HG02840 (cell line): ENCODE measurements at regions not wholly inside any gene's neighbourhood (a gene's known extent, or its start where the extent isn't known, plus 50 kb on each side); places are given as distances from the start of the nearest gene placed in this dataset.
"Not testable (repeated sequence)": the region's sequence is repeated elsewhere in the genome, so short reads cannot be mapped to it uniquely, and the experiment has no call there.

Source experiments
- ATAC-seq: cut with Tn5 transposase; IDR thresholded peaks from one replicate; pipeline ENCODE4 v1.9.1; 2021; ENCODE audit warnings: mild to moderate bottlenecking, moderate library complexity, moderate number of reproducible peaks; ENCODE audit not compliant: unreplicated experiment, low FRiP score

DNA sequence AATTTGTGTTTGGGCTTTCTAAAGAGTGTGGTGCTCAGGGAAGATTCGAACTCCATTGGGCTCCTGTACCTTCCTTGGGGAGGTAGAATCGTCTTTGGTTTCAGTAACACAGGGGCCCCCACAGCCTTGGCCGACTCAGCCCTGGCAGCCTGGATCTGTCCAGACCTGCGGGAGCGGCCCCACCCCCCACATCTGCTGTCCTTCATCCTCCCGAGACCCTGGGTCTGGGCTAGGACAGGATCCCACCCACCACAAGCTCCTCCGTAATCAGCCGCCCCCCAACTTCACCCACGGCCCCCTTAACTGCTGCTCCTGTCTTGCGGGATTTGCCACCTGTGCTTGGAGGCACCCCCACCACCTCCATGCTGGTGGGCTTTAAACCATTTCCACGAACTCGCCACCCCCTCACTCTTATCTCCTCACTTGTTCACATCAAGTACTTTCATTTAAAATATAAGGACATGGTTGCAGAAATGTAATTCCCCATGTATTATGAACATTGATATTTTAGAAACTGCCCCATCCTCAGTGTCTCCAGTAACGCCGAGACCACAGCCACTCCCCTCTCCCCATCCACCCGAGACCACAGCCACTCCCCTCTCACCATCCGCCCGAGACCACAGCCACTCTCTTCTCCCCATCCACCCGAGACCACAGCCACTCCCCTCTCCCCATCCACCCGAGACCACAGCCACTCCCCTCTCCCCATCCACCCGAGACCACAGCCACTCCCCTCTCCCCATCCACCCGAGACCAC lies 84.7 kb upstream of the SFSWAP start:
- not testable (repeated sequence) for ATAC-seq

DNA sequence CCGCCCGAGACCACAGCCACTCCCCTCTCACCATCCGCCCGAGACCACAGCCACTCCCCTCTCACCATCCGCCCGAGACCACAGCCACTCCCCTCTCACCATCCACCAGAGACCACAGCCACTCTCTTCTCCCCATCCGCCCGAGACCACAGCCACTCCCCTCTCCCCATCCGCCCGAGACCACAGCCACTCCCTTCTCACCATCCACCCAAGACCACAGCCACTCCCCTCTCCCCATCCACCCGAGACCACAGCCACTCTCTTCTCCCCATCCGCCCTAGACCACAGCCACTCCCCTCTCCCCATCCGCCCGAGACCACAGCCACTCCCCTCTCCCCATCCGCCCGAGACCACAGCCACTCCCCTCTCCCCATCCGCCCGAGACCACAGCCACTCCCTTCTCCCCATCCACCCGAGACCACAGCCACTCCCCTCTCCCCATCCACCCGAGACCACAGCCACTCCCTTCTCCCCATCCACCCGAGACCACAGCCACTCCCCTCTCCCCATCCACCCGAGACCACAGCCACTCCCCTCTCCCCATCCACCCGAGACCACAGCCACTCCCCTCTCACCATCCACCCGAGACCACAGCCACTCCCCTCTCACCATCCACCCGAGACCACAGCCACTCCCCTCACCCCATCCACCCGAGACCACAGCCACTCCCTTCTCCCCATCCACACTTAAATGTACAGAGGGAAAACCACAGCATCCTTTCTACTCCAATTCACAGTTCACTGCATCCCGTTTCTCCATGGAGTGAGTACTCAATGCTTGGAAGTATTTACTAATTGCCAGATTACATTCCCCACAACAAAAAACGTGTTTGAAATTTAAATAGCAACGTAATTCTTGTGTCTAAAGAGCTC lies 83.5 kb upstream of the SFSWAP start:
- not testable (repeated sequence) for ATAC-seq

DNA sequence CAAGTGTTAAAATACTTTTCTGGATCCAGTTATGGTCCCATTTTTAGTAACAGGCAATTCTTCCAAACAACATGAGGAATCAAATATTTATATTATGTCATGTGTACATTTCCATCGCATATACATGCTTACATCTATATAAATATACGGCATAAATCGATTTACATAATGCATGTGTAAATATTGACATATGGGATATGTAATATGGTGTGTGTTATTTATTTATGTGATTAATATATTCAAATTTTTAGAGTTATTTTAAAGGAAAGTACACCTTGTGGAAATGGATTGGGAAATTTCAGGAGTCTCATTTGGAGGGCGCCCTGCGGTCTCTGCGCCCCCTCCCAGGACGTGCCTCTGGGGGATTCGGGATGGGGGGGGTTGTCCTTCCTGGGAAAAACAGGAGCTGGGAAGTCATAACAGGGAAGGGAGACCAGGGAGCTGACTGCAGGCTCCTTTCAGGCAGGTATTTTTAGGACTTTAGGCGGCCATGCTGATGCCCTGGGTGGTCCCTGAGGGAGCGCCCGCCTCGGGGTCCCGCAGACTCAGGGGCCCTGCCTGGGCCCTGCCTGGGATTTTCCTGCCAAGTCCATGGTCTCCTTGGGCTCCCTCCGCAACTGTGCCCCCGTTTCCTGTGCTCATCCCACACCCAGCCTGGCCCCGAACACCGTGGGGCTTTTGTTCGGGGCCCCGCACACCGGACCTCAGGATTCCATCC lies 82.7 kb upstream of the SFSWAP start:
- no peak for ATAC-seq

DNA sequence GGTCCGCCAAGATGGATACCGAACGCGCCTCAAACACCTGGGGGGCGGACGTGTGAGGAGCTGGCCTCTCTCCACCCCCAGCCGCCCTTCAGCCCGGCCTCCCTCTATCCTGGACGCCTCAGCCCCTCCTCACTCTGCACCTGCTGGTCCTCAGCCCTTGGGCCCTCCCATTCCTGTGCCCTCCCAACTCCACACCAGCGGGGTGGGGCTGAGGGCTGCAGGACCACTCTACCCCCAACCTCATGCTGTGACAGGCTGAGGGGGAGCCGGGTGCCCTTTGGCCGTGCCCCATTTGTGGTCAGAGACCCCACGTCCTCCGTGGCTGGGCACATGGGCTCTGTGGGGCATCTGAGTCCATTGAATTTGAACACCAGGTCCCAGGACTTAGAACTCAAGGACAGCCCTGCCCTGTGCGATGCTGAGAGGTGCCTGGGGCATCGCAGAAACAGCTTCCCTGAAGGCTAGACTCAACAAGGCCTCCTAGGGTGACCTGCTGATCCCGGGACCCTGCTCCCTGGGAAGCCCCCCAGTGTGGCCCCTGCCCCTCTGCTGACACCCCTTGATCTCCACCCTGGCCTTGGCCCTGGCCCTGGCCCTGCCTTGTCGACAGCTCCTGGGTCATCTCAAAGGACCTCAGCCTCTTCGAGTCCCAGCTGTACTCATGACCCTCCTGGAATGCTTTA lies 82.0 kb upstream of the SFSWAP start:
- ATAC-seq, result no peak

DNA sequence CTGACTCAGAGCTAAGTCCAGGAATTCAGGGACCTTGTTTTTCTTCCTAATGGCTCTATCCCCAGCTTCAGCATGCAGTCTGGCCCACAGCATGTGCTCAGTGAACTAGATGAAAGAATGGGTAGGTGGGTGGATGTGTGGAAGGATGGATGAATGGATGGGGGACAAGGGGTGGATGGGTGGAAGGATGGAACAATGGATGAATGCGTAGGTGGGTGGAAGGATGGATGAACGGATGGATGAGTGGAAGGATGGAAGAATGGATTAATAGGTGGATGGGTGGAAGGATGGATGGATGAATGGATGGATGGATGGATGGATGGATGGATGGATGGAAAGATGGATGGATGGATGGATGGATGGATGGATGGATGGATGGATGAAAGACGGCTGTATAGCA lies 79.7 kb upstream of the SFSWAP start:
- no peak for ATAC-seq

DNA sequence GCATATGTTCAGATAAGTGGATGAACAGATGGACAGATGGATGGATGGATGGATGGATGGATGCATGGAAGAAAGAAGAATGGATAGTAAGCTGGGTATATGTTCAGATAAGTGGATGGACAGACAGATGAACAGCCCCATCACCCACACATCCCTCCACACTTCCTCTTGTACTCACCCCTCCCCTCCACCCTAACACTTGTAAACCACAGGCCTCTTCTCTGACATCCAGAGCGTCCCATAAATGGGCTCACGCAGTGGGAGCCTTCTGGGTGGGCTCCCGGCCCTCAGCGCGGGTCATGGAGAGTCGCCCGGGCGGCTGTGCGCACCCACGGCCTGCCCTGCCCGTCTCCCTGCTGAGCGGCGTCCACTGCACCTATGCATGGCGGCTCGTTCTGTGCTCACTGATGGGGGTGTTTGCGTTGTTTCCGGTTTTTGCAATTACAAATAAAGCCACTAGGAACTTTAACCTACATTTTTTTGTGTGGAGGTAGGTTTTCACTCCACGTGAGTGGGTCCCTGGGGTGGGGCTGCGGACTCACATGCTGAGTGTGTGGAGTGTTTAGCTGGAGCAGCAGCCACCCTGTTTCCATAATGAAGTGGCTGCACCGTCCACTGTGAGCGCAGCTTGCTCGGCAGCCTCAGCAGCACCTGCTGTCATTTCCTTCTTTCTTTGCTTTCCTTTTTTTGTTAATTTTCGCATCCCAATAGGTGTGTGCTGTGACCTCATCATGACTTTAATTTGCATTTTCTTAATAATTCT lies 78.8 kb upstream of the SFSWAP start:
- not testable (repeated sequence) for ATAC-seq

DNA sequence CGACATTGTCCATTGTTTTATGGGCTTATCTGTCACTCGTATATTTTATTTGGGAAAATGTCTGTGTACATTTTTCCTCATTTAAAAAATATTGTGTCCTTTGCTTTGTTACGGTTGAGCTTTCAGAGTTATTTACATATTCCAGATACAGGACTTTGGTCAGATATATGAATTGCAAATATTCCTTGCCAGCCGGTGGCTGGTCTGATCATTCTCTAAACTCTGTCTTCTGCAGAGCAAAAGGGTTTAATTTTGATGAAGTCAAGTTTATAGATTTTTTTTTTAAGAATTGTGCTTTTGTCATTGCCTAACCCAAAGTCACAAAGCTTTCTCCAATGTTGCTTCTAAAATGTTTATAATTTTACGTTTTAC lies 78.3 kb upstream of the SFSWAP start:
- not testable (repeated sequence) for ATAC-seq

DNA sequence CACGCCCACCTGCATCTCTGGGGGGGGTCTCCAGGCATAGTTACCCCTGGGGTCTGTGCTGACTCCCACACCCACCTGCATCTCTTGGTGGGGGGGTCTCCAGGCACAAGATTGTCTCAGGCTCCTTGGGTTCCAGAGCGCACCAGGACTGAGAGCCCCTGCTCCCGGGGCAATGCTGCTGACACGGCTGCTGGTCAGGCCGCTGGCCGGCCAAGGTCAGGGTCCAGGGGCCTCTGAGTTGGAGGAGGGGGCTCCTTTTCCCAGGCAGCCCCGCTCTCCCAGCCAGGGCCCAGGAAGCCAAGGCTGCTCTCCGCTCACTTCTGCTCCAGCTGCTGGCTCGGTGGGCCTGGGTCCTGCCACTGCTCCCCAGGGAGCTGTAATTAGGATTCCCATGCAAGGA lies 77.3 kb upstream of the SFSWAP start:
- not testable (repeated sequence) for ATAC-seq

DNA sequence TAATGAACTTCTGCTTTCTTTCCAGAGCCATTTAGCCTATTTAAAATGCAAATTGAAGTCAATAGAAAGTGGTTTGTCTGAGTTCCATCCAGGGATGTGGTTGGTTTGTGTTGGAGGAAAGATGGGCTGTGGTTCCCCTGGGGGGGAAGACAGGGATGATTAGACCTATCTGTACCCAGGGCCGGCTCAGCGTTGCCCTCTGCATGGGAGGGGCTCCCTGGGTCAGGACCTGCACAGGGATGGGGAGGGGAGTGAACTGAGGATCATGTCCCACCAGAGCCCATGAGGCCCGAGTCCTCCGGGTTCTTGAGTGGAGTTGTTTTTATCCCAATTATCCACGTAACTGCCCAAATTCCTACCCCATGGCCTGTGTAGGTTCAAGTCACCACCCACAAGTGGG lies 76.9 kb upstream of the SFSWAP start:
- no peak for ATAC-seq

DNA sequence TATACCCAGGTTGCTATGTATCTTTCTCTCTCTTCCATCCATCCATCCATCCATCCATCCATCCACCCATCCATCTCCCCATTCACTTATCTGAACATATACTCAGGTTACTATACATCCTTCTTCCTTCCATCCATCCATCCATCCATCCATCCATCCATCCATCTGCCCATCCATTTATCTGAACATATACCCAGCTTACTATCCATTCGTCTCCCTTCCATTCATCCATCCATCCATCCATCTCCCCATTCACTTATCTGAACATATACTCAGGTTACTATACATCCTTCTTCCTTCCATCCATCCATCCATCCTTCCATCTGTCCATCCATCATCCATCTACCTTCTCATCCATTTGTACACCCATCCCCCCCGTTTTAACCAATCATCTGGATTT lies 75.9 kb upstream of the SFSWAP start:
- ATAC-seq, result not testable (repeated sequence)

DNA sequence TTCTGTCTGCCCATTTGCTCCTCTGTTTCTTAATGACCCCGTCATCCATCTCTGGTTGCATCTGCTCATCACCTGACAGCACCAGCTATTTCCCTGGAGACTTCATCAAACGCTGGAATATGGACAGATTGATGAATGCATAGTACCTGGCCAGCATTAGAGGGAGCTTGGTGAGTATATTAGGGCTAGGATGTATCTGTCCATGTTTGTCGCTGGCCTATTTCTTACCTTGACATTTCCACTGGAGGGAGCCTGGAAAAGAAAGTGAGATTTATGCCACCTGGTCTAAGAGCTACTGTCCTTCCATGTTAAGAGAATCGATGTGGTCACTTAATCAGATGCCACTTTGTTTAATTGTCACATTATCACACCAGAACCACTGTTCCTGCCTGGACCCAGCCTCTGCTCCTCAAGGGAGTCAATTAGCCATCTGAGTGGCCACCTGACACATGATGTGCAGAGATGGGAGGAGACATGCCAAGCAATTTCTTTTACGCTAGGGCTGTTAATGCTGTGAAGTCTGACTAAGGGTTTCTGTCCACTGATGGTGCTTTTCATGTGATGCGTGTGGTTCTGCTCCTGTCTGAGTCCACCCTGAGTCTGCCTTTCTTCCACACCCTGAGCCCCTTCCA lies 75.3 kb upstream of the SFSWAP start:
- no peak for ATAC-seq

DNA sequence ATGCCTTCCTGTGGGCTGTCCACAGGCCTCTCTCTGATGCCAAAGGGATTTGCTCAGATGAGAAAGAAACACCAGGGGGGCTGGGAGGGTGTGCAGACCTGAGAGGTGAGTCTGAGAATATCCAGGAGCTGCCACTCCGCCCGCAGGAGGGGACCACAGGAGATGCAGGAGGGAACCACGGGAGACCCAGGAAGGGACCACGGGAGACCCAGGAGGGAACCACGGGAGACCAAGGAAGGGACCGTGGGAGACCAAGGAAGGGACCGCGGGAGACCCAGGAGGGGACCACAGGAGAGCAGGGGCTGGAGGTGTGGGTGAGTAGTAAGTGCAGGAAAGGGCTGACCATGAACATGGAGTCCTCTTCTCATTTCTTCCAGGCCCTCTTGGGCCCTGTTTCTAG lies 74.6 kb upstream of the SFSWAP start:
- no peak for ATAC-seq

DNA sequence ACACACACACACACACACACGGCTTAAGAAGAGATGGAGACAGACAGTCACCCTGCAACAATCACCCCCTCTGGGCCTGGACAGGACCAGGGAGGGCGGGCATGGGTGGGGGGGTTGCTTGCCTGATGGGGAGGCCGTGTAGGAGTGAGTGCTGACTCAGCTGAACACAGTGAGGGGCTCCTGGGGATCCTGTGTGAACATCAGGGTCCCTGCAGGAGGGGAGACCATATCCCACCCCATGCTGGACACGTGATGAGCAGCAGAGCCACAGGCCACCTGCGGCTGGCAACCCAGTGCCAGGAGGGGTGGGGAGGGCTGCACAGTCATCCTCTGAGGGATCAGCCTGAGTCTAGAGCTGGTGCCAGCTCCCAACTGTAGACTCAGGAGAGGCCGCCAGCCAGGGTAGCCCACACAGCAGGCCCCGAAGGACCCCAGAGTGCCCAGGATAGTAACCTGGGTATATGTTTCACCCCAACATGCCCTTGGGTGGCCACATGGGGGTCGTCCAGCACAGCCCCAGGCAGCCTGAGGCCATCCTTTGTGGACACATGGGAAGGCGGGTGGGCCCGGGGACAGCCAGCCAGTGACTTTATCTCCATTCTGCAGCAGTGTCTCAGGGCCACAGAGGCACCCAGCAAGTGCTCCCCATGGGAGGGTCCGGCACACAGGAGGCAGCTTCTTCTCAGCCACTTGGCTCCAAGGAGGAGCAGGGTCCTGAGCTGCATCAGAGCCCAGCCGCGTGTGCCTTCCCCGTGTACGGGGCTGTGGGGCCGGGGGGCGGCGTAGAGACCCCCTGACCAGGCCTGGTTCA lies 73.7 kb upstream of the SFSWAP start:
- no peak for ATAC-seq

DNA sequence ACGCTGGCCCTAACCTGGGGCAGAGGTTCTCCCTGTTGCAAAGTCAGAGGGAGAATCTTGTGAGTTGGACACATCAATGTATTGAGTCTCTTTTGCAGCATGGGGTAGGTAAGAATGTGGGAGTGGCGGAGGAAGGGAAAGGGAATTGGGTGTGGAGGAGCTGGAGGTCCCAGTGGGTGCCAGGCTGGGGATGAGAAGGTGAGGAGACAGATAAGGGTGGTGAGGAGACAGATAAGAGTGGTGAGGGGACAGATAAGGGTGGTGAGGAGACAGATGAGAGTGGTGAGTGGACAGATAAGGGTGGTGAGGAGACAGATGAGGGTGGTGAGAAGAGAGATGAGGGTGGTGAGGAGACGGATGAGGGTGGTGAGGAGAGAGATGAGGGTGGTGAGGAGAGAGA lies 72.9 kb upstream of the SFSWAP start:
- no peak for ATAC-seq

DNA sequence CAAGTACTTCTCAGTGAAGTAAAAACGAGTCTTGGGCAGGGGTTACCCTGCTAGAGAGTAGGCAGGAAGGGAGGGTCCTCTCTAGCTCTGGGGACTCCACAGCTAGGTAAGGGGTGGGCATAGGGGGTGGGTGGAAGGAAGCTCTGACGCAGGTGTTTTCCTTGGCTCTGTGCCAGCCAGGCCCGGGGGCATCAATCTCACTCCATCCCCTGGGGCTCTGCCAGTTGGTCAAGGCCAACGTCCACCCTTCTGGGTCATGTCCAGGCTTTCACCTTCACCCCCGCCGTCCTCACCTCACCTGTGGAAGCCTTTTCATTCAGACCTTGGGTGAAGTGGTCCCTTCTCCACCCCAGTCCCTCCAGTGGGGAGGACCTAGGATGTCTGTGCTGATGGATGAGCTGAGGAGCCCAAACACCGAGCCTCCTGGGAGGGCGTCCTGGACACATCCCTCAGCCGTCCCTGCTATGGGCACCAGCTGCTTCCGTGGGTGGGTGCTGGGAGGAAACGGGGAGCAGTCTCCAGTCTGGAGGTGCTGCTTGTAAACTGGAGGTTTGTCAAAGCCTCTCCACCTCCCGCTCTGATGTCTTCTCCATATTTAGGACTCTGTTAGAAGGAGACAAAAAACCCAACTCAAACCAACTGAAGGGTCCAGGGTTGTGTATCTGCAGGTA lies 71.5 kb upstream of the SFSWAP start:
- ATAC-seq, result no peak

DNA sequence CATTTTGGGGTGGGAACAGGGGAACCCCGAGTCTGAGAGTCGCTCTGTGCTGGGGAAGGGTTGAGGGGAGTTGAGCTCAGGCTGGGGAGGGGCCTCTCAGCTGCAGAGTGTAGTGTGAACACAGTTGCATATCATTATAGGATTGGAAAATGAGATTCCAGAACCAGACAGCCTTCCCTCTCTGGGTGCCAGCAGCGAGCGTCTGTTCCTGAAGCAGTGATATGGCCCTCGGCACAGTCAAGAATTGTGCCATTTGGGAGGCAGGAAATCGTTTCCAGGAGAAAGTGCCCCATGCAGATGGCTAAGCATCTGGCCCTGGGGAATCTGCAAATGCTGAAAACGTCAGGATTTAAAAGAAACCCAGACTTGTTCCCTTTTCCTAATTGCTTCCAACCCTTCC lies 70.4 kb upstream of the SFSWAP start:
- no peak for ATAC-seq

DNA sequence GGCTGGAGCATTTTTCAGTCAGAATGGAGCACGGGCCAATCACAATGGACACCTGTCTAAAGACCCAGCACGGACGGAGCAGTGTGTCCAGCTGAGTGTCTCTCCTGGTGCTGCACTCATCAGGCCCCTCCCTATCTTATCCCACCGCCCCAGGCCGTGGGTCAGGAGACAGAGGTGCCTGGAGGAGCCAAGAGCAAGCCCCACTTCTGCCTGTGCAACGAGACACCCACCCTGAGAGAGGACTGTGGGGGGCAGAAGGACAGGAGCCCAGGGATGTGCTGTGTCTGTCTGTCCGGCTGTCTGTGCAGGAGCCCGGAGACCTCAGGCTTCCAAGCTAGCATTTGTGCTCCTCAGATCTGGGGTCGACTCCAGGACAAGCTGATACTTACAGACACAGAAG lies 69.6 kb upstream of the SFSWAP start:
- no peak for ATAC-seq

DNA sequence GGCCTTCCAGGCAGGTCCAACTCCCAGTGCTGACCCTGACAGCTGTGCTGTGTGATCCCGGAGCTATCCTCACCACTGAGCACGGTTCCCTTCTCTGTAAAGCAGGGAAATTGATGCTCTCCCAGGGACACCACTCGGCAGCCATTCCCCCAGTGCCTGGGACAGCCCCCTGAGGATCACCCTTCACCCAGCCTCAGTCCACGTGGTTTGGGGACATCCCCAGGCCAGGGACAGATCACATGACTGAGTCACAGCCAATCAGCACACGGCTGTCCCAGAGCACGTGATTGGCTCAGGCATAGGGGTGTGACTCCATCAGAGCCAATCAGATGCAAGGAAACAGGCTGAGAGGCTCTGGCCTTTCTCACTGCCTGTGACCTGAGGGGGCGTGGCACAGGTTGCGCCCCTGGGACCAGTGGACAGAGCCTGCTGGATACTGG lies 68.8 kb upstream of the SFSWAP start:
- no peak for ATAC-seq
